Heart right ventricle (tissue), 16 donors: ENCODE measurements at regions not wholly inside any gene's neighbourhood (a gene's known extent, or its start where the extent isn't known, plus 50 kb on each side); places are given as distances from the start of the nearest gene placed in this dataset.

Experiments
- ATAC-seq, 8 donors: fragments of 200-7000 bp; cut with Tn5 transposase; one replicate each; pipeline ENCODE4 v1.9.1; 2020; ENCODE audit warnings: mild to moderate bottlenecking in 8 of 8, moderate library complexity in 8 of 8, moderate number of reproducible peaks in 1 of 8
- DNase-seq, 2 donors: peaks; one replicate each; pipeline ENCODE4 v3.0.0-alpha.2; 2020
- H3K27ac ChIP-seq, 10 donors: fragments of 200-600 bp; sonication (generic) in 2 of 10; one replicate each; pipeline versions ENCODE4 v1.5.0 to v1.8.0; 2020 to 2022; ENCODE audit warnings: mild to moderate bottlenecking in 3 of 10
- H3K27me3 ChIP-seq, 7 donors: fragments of 200-600 bp; one replicate each; pipeline ENCODE4 v1.8.0; 2021 to 2022; ENCODE audit warnings: mild to moderate bottlenecking in 2 of 7
- H3K36me3 ChIP-seq, 9 donors: fragments of 200-600 bp; sonication (generic) in 1 of 9; one replicate each; pipeline versions ENCODE4 v1.5.0 to v1.8.0; 2020 to 2022; ENCODE audit warnings: mild to moderate bottlenecking in 2 of 9
- H3K4me1 ChIP-seq, 9 donors: fragments of 200-600 bp; sonication (generic) in 1 of 9; one replicate each; pipeline versions ENCODE4 v1.5.0 to v1.8.0; 2020 to 2022; ENCODE audit warnings: mild to moderate bottlenecking in 4 of 9
- H3K4me3 ChIP-seq, 10 donors: fragments of 200-600 bp; sonication (generic) in 2 of 10; one replicate each; pipeline versions ENCODE4 v1.5.0 to v1.8.0; 2020 to 2022; ENCODE audit warnings: mild to moderate bottlenecking in 7 of 10, moderate library complexity in 2 of 10
- H3K9me3 ChIP-seq, 11 donors: fragments of 200-600 bp in 10 of 11; sonication (generic) in 2 of 11; one replicate each; pipeline versions ENCODE4 v1.5.0 to v1.8.0; 2013 to 2022; ENCODE audit warnings: mild to moderate bottlenecking in 2 of 11, control low read depth in 1 of 11, moderate library complexity in 1 of 11
- WGBS, 2 donors: extraction: QIAGEN DNeasy Blood & Tissue Kit; methylation state at CpG; one replicate each; pipeline ENCODE4 v1.1.7; 2013; ENCODE audit warnings: inconsistent platforms in 1 of 2; 5-methylcytosine and 5-hydroxymethylcytosine counted together
- intact Hi-C, 10 donors: fragments of 100-400 bp; cut with DNase I; formaldehyde crosslinking; loops; one replicate each; pipeline versions ENCODE4 v1.11.1 to v1.14.2; 2022
- TF ChIP-seq, protein P1 (sequence below), 9 donors: fragments of 200-600 bp; sonication (generic) in 2 of 9; IDR thresholded peaks; one replicate each; pipeline versions ENCODE4 v1.5.0 to v1.8.0; 2021 to 2022; ENCODE audit warnings: antibody characterized with exemption in 9 of 9, mild to moderate bottlenecking in 5 of 9, moderate library complexity in 1 of 9
- donor health status: Arrhythmogenic right ventricular cardiomyopathy.
- donor health status: ischemic (EF 13 %, LVEDD 7.1; RV severe dilation, severe dysfunction).
- donor health status: healthy with polysubstance abuse.
- donor health status: DM: no; HTN: yes; CAD: no.
- donor health status: DM: no; HTN: no; CAD: no.
- donor health status: ischemic (EF 25% LVEDD 6.9; RV normal size, moderate dysfunction).
- donor health status: ischemic (EF 25% LVEDD 5.7; RV mildly dilated, moderate dysfunction).
- donor health status: healthy.
- donor health status: DM: yes; HTN: yes; CAD: no.
- donor health status: Ischemic cardiomyopathy.
- donor health status: ischemic (EF 35%, LVEDD 5.7; RV mildly dilated, moderate dysfunction).
- donor health status: nonischemic (EF 11% LVEDD 7.7; RV severe dilation, severe dysfunction).
- donor health status: DM: yes; HTN: yes; CAD: no.
- donor health status: PGD.
- donor health status: ischemic (EF 29% LVEDD 5.4; RV normal size, mild dysfunction).
- donor health status: nonischemic (EF 23%, LVEDD 6.1; RV moderate dilation, normal function).

GRCh38 chr10:8830048-8830447, 775.6 kb downstream of the GATA3 start:
- ATAC-seq (no peak), DNase-seq (no peak)
- H3K36me3 ChIP-seq = no peaks in the 10 kb centered on the region
- H3K4me3 ChIP-seq = no peak overlapping the region
- WGBS, 2 donors = 82 to 88% methylated on average over 3 of the region's 3 CpGs
- H3K27me3 ChIP-seq = no peaks in the 10 kb centered on the region
- no peaks in the 10 kb centered on the region for H3K9me3 ChIP-seq
- TF ChIP-seq, protein P1, sequence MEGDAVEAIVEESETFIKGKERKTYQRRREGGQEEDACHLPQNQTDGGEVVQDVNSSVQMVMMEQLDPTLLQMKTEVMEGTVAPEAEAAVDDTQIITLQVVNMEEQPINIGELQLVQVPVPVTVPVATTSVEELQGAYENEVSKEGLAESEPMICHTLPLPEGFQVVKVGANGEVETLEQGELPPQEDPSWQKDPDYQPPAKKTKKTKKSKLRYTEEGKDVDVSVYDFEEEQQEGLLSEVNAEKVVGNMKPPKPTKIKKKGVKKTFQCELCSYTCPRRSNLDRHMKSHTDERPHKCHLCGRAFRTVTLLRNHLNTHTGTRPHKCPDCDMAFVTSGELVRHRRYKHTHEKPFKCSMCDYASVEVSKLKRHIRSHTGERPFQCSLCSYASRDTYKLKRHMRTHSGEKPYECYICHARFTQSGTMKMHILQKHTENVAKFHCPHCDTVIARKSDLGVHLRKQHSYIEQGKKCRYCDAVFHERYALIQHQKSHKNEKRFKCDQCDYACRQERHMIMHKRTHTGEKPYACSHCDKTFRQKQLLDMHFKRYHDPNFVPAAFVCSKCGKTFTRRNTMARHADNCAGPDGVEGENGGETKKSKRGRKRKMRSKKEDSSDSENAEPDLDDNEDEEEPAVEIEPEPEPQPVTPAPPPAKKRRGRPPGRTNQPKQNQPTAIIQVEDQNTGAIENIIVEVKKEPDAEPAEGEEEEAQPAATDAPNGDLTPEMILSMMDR (IDR thresholded peaks at IDR 0.05) = no peak
- no peaks in the 10 kb centered on the region for H3K4me1 ChIP-seq
- H3K27ac ChIP-seq = no peak overlapping the region
- intact Hi-C loops = no loop called here

GRCh38 chr10:8830876-8831275, 776.4 kb downstream of the GATA3 start:
- 66 to 70% methylated on average over 1 of the region's 1 CpG for WGBS, 2 donors
- no peak for DNase-seq
- TF ChIP-seq, protein P1 (IDR thresholded peaks at IDR 0.05) = no peak
- Histone ChIP-seq H3K27ac (no peak overlapping the region), H3K9me3 (no peaks in the 10 kb centered on the region), H3K36me3 (no peaks in the 10 kb centered on the region), H3K4me1 (no peaks in the 10 kb centered on the region), H3K27me3 (no peaks in the 10 kb centered on the region), H3K4me3 (no peak overlapping the region)
- intact Hi-C loops = no loop called here
- no peak for ATAC-seq

DNA sequence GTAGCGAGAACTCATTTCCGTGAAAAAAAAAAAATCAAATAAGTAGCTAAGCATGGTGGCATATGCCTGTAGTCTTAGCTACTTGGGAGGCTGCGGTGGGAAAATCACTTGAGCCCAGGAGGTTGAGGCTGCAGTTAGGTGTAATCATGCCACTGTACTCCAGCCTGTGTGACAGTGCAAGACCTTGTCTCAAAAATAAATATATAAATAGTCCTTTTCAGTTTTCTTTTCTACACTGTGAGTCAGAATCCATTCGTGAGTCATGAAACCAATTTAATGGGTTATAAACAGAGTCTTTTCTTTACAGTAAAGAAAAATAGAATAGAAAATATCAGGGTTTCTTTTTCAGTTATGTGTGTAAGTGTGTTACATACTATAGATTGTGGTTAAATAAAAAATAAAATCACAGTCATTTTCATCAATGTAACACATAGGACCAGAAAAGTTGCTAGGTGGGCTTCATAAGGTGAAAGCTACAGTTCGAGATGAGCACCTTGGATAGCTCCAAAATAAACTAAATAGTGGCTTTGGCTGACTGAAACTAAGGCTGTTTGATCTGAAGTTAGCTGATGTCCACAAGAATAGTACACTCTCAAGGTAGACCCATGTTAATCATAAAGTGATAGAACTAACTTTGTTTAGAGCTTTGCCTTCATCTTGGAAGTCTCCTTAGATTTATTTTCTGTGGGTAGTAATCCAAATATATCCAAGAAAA, 781.1 kb downstream of the GATA3 start:
- Histone ChIP-seq H3K27ac (no peak overlapping the region), H3K36me3 (no peaks in the 10 kb centered on the region), H3K4me1 (no peaks in the 10 kb centered on the region), H3K9me3 (peaks cover 0 to 5% (median 0%) of the 10 kb centered on the region in 11 donors), H3K27me3 (no peaks in the 10 kb centered on the region), H3K4me3 (no peak overlapping the region)
- DNase-seq (no peak), ATAC-seq (no peak)
- WGBS, 2 donors = 78 to 80% methylated on average over 5 of the region's 5 CpGs
- intact Hi-C loops = no loop called here
- TF ChIP-seq, protein P1 (IDR thresholded peaks at IDR 0.05) = no peak

DNA sequence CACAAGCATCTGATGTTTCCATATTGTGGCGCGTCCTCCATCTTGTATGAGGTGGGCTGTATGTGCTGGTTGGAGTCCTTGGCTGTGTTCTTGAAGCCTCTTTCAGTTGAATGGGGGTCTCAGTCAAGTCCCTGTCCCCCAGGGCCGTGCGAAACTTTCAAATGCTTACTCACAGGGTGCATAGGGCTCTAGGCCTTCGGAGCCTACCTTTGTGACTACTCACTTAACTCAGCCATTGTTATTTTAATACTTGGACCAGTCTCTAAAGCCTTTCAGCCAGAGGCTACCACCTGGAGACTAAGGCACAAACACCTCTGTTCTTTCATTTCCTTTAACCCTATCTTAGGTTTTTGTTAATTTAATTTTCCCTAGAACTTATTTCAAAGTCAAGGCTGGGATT, 785.9 kb downstream of the GATA3 start:
- DNase-seq (no peak), ATAC-seq (no peak)
- Histone ChIP-seq H3K4me1 (no peaks in the 10 kb centered on the region), H3K4me3 (no peak overlapping the region), H3K36me3 (no peaks in the 10 kb centered on the region), H3K27me3 (no peaks in the 10 kb centered on the region), H3K27ac (no peak overlapping the region), H3K9me3 (peaks cover 0 to 19% (median 0%) of the 10 kb centered on the region in 11 donors)
- WGBS, 2 donors = 65 to 72% methylated on average over 5 of the region's 5 CpGs
- TF ChIP-seq, protein P1 (IDR thresholded peaks at IDR 0.05) = no peak
- intact Hi-C loops = no loop called here
